Testis (tissue), 2 donors: ENCODE measurements at regions not wholly inside any gene's neighbourhood (a gene's known extent, or its start where the extent isn't known, plus 50 kb on each side); places are given as distances from the start of the nearest gene placed in this dataset.

Source experiments
- POLR2A ChIP-seq: fragments of 450-650 bp; IDR thresholded peaks from one replicate; pipeline ENCODE4 v1.6.1; 2017; ENCODE audit warnings: antibody characterized with exemption, mild to moderate bottlenecking, moderate library complexity
- TF ChIP-seq, protein P1 (sequence below), 3 experiments: fragments of 450-650 bp in 2 of 3; fragments of 200-600 bp in 1 of 3; sonication (generic) in 1 of 3; IDR thresholded peaks; one replicate each; pipeline ENCODE4 v1.5.1; 2016 to 2019; ENCODE audit warnings: antibody characterized with exemption in 3 of 3, mild to moderate bottlenecking in 2 of 3, moderate library complexity in 1 of 3

DNA sequence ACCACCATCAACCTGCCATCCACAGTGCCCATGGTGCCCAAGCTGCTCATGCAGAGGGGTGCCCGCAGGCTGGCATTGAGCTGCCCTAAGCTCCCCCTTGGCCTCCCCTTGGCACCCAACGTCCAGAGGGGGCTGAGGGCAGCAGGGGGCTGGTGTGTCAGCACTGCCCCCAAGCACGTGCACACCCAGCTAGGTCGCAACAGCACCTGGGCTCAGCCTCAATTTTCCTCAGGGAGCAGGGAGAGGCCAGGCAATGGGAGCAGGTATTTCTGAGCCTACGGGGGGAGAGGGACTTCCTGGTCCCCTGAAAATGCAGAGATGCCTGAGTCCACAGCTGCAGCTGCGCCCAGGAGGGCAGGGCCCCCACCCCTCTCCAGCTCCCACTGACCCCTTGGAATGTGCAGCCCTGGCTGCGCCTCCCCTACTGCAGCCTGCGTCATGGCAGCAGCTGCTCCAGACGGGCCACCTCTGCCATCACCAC is 204.2 kb downstream of the ANKRD60 start:
- TF ChIP-seq, protein P1, sequence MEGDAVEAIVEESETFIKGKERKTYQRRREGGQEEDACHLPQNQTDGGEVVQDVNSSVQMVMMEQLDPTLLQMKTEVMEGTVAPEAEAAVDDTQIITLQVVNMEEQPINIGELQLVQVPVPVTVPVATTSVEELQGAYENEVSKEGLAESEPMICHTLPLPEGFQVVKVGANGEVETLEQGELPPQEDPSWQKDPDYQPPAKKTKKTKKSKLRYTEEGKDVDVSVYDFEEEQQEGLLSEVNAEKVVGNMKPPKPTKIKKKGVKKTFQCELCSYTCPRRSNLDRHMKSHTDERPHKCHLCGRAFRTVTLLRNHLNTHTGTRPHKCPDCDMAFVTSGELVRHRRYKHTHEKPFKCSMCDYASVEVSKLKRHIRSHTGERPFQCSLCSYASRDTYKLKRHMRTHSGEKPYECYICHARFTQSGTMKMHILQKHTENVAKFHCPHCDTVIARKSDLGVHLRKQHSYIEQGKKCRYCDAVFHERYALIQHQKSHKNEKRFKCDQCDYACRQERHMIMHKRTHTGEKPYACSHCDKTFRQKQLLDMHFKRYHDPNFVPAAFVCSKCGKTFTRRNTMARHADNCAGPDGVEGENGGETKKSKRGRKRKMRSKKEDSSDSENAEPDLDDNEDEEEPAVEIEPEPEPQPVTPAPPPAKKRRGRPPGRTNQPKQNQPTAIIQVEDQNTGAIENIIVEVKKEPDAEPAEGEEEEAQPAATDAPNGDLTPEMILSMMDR (IDR thresholded peaks at IDR 0.05): no peak
- TF ChIP-seq POLR2A: no peak
